OCI-M2 (cell line): ENCODE measurements at regions not wholly inside any gene's neighbourhood (a gene's known extent, or its start where the extent isn't known, plus 50 kb on each side); places are given as distances from the start of the nearest gene placed in this dataset.

ENCODE experiments used
- DNase-seq: peaks from one replicate; lab custom pipeline; 2025; ENCODE audit not compliant: unreplicated experiment; lab: John Stamatoyannopoulos, UW

- DNase-seq: no peak
Observed at GRCh38 chr16:85187886-85188285, 75.6 kb upstream of the CIBAR2 start.

DNA sequence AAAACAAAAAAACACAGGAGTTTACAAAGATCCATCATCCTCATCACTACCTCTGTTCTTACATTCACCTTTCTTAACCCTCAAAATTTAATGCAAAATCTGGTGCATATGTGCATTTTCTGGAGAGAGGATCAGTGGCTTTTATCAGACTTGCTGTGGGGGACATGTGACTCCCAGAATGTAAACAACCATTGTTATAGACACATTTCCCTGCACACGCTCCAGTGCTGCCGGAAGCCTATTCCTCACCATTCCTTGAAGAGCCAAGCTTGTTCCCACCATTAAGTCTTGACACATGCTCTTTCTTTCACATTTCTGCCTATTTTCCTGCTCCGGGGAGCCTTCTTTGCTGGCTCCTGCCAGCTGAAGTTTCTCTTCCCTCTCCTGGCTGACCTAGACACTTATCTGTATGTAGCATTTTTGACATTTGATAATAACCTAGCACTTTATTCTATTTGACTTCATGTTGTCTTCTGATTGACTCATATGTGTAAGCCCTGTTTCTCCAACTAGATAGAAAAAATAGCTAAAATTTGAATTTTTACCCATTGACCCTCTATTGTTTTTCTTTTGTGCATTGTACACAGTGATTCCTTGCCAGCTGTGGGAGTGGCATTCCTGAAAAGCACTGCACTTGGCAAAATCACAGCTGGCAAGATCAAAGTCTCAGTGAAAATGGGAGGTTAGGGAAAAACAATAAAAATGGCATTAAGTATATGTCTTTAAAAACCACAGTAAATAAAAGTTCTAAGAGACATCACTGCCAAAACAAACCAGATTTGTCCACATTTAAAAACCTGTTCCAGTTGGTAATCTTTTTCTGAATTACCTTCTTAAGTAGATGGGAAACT, 76.8 kb upstream of the CIBAR2 start:
- no peak for DNase-seq

DNA sequence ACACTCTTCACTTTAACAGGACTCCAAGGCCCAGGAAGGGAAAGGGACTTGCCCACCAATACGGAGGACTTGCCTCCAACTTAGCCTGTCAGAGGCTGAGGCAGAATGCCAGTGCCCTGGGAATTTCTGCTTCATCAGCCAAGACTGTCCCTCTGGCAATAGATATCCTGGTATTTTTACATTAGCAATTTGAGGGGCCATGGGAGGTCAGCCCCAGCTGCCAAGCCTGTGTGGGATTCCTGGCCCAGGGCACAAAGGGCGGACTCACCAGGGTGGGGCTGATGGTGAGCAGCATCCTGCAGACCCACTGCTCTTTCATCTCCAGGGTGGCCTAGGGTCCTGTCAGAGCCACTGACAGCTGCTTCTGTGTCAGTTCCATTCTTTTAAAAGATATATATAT, 78.3 kb upstream of the CIBAR2 start:
- no peak for DNase-seq

- no peak for DNase-seq
Observed at GRCh38 chr16:85191341-85191965, 79.2 kb upstream of the CIBAR2 start.

GRCh38 chr16:85192238-85193114, 80.2 kb upstream of the CIBAR2 start:
- no peak for DNase-seq

GRCh38 chr16:85193115-85193493, 80.8 kb upstream of the CIBAR2 start:
- DNase-seq: no peak

GRCh38 chr16:85193876-85194275, 81.6 kb upstream of the CIBAR2 start:
- no peak for DNase-seq

- no peak for DNase-seq
Observed at GRCh38 chr16:85194307-85195270, 82.3 kb upstream of the CIBAR2 start.

- DNase-seq: no peak
Observed at GRCh38 chr16:85195271-85195647, 83.0 kb upstream of the CIBAR2 start.

- no peak for DNase-seq
Observed at GRCh38 chr16:85195900-85196772, 83.9 kb upstream of the CIBAR2 start.

- no peak for DNase-seq
Observed at GRCh38 chr16:85196976-85197375, 84.7 kb upstream of the CIBAR2 start.

DNA sequence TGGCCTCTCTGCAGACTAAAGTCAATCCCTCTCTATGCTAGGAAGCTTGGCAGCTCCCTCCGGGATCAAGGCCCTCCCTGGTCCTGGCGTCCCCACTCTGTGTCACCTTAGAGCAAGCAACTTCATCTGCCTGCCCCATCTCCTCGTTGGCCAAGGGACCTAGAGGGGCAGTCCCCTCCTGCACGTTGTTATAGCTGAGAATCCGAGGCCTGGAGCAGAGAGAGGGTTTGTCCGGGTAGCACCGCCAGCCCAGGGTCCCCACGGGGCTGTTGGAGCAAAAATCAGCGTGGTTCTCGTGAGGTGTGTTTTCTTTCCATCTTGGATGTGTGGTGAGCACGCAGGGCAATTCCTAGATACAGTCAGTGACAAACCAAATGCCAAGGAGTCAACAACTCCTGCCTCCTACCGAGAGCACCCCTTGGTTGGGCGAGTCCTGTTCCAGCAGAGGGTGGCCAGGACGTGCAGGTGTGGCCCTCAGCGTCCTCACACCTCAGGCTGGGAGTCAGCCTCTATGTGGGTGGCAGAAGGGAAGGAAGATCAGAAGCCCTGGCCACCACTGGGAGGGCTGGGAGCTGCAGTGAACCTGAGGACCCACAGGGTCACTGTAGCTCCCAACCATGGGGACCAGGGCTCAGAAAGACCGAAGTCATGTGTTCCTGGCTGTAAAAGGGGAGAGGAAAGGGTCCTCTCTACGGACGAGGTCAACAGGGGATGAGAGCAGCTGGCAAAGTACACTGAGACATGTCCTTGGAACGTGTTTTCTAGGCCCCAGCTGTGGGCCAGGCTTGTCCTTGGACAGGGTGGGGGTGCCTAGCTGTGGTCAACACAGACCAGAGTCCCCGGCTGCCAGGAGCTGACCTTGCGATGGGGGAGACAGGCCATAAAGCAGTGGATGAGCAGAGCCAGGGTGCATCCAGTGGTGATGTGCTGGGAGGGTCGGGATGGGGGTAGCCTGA, 85.6 kb upstream of the CIBAR2 start:
- no peak for DNase-seq

GRCh38 chr16:85199069-85199725, 86.9 kb upstream of the CIBAR2 start:
- DNase-seq: no peak

GRCh38 chr16:85199880-85200279, 87.6 kb upstream of the CIBAR2 start:
- DNase-seq: no peak

DNA sequence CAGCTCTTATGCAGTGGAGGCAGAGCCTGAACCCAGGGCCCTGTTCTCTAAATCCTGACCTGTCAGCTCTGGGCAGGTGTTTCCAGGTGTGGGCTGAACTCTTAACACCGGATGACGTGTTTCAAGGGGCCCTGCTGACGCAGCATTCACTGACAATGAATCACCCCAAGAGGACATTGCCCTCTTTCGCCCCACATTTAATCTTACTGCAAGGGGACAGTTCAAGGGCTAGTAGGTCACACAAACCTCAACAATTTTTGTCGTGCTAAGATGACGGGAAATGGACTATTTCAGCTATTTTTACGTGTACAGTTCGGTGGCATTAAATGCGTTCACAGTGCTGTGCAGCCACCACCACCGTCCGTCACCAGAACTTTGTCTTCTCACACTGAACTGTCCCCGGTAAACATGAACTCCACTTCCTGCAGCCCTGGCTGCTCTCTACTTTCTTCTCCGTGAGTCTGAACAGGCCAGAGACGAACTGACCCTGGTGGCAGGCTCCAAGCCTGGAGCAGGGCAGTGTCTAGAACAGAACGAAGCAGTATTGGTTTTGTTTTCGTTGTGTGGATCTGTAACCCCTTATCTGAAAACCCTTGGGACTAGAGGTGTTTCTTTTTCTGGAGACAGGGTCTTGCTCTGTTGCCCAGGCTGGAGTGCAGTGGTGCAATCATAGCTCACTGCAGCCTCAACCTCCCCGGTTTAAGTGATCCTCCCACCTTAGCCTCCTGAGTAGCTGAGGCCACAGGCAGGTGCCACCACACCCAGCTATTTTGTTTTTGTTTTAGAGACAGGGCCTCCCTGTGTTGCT, 88.4 kb upstream of the CIBAR2 start:
- no peak for DNase-seq

DNA sequence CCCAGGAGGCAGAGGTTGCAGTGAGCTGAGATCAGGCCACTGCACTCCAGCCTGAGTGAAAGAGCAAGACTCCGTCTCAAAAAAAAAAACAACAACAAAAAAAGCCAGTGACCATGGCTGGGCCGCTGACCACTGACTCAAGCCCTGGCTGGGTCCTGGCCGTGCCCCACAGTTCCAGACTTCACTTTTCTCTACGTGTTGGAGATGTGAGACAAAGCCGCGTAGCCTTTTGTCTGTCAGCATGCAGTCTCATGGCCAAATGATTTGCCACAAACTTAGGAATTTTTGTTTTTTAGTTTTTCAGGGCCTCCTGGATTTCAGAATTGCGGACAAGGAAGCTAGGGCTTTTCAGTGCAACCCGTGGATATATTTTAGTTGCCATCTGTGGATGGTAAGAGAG, 89.3 kb upstream of the CIBAR2 start:
- no peak for DNase-seq

DNA sequence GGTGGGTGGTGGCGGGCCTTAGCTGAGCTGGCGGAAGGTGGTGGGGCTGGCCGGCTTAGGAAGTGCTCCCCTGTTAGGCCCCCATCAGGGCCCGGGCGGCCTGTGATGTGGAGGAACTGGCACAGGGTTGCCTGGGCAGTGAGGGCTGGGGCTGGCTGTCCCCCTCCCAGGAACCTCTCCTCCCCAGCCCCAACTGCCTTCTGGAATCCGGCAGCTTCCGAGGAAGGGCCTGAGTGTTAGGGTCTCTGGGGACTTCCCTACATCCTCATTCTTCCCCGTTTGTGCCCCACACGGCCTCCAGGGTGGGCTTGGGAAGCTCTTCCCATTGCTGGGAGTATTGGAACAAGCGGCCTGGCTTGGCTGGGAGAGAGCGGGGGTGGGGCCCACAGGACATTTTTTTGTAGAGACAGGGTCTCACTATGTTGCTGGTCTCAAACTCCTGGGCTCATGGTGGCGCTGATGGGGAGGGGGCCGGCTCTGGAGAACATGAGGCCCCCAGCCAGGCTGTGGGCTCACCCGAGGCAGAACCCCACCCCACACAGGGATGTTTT, 89.9 kb upstream of the CIBAR2 start:
- no peak for DNase-seq
